Parathyroid adenoma (tissue), 2 donors: ENCODE measurements at regions not wholly inside any gene's neighbourhood (a gene's known extent, or its start where the extent isn't known, plus 50 kb on each side); places are given as distances from the start of the nearest gene placed in this dataset.

Experiments
- H2AFZ ChIP-seq: fragments of 300-600 bp; sonication (generic); one replicate; pipeline ENCODE4 v1.7.0; 2017; ENCODE audit warnings: antibody characterized with exemption, mild to moderate bottlenecking
- H3K27ac ChIP-seq: fragments of 300-600 bp; sonication (generic); one replicate; pipeline ENCODE4 v1.7.0; 2017
- H3K27me3 ChIP-seq: fragments of 300-600 bp; sonication (generic); one replicate; pipeline ENCODE4 v1.7.0; 2017; ENCODE audit warnings: low read length; ENCODE audit not compliant: control insufficient read depth, insufficient read depth
- H3K36me3 ChIP-seq: fragments of 300-600 bp; sonication (generic); one replicate; pipeline ENCODE4 v1.7.0; 2017; ENCODE audit warnings: low read length; ENCODE audit not compliant: control insufficient read depth, insufficient read depth
- H3K4me1 ChIP-seq: fragments of 300-600 bp; sonication (generic); one replicate; pipeline ENCODE4 v1.7.0; 2017; ENCODE audit warnings: control low read depth
- H3K4me2 ChIP-seq: fragments of 300-600 bp; sonication (generic); one replicate; pipeline ENCODE4 v1.7.0; 2017; ENCODE audit warnings: low read length
- H3K4me3 ChIP-seq: fragments of 300-600 bp; sonication (generic); one replicate; pipeline ENCODE4 v1.7.0; 2017; ENCODE audit warnings: low read depth, low read length
- H3K79me2 ChIP-seq: fragments of 300-600 bp; sonication (generic); one replicate; pipeline ENCODE4 v1.7.0; 2017; ENCODE audit warnings: control low read depth
- H3K9ac ChIP-seq: fragments of 300-600 bp; sonication (generic); one replicate; pipeline ENCODE4 v1.7.0; 2017; ENCODE audit warnings: mild to moderate bottlenecking
- H3K9me3 ChIP-seq: fragments of 300-600 bp; sonication (generic); one replicate; pipeline ENCODE4 v1.7.0; 2017; ENCODE audit warnings: low read length; ENCODE audit not compliant: control insufficient read depth
- TF ChIP-seq, protein P1 (sequence below): fragments of 300-600 bp; sonication (generic); IDR thresholded peaks from one replicate; pipeline ENCODE4 v1.7.0; 2017; ENCODE audit warnings: antibody characterized with exemption, mild to moderate bottlenecking
- donor health status: primary hyperparathyroidism.

DNA sequence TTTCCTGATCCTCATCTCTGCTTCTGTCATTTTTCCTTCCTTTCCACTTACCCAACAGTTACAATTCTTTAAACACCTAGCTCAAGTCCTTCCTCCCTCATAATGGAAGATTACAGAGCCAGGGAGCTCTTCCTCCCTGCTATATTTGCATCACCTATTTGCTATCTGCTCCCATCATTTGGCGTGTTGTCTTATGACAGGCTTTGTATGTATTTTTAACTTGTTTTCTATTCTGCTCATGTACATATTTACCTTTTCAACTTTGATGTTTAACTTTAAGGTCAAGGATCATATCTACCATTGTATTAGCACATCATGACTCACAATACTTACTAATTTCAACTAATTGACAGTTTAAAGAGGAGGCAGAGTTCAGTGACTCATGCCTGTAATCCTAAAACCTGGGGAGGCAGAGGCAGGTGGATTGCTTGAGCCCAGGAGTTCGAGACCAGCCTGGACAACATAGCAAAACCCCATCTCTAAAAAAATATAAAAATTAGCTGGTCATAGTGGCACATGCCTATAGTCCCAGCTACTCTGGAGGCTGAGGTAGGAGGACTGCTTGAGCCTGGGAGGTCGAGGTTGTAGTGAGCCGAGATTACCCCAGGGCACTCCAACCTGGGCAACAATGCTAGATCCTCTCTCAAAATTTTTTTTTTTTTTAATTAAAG, 92.5 kb upstream of the FOXN2 start:
- no peak overlapping the region for H3K4me2 ChIP-seq
- H3K79me2 ChIP-seq: no peaks in the 10 kb centered on the region
- no peaks in the 10 kb centered on the region for H3K27me3 ChIP-seq
- no peaks in the 10 kb centered on the region for H3K9me3 ChIP-seq
- TF ChIP-seq, protein P1, sequence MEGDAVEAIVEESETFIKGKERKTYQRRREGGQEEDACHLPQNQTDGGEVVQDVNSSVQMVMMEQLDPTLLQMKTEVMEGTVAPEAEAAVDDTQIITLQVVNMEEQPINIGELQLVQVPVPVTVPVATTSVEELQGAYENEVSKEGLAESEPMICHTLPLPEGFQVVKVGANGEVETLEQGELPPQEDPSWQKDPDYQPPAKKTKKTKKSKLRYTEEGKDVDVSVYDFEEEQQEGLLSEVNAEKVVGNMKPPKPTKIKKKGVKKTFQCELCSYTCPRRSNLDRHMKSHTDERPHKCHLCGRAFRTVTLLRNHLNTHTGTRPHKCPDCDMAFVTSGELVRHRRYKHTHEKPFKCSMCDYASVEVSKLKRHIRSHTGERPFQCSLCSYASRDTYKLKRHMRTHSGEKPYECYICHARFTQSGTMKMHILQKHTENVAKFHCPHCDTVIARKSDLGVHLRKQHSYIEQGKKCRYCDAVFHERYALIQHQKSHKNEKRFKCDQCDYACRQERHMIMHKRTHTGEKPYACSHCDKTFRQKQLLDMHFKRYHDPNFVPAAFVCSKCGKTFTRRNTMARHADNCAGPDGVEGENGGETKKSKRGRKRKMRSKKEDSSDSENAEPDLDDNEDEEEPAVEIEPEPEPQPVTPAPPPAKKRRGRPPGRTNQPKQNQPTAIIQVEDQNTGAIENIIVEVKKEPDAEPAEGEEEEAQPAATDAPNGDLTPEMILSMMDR: no peak
- H3K27ac ChIP-seq: no peak overlapping the region
- no peak overlapping the region for H2AFZ ChIP-seq
- no peak overlapping the region for H3K9ac ChIP-seq
- no peaks in the 10 kb centered on the region for H3K4me1 ChIP-seq
- H3K4me3 ChIP-seq: no peak overlapping the region
- no peaks in the 10 kb centered on the region for H3K36me3 ChIP-seq

DNA sequence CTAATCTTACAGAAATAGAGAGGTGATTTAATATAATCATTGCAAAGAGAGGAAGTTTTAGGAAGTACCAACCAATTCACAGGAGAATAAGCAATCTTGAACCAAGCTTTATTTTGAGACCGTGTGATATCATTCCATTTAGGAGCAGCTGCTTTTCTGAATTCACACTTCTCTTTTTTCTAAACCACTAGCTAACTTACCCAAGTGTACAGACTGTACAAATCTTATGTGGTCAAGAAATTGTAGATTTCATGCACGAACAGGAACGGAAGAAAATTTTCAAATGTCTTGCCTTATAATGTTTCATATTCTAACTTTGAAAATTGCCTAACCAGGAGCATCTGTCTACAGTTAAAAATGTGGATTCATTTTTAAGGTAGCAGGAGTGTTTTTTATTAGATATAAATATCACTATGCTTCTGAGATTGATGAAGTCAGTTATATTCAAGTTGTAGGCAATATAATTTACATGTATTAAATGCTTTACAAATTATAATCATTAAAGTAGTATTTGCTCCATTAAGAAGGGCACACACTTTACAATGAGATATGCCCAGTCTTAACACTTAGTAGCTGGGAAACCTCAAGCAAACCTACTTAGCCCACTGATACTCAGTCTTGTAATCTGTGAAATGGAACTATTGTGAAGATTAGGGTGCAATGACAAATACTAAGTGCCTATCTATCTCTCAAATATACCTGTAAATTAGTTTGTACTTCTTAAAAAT, 86.7 kb upstream of the FOXN2 start:
- Histone ChIP-seq H3K27me3 (no peaks in the 10 kb centered on the region), H3K27ac (no peak overlapping the region), H3K9ac (no peak overlapping the region), H3K36me3 (no peaks in the 10 kb centered on the region), H2AFZ (no peak overlapping the region), H3K79me2 (no peaks in the 10 kb centered on the region), H3K4me2 (no peak overlapping the region), H3K4me3 (no peak overlapping the region), H3K9me3 (no peaks in the 10 kb centered on the region), H3K4me1 (no peaks in the 10 kb centered on the region)
- TF ChIP-seq, protein P1: no peak

DNA sequence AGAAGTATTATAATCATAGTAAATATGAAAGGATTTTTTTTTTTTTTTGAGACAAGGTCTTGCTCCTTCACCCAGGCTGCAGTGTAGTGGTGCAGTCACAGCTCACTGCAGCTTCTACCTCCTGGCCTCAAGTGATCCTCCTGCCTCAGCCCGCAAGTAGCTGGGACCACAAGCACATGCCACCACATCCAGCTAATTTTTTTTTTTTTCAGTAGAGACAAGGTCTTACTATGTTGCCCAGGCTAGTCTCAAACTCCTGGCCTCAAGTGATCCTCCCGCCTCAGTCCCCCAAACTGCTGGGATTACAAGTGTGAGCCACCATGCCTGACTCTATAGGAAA, 86.2 kb upstream of the FOXN2 start:
- Histone ChIP-seq H3K27ac (no peak overlapping the region), H3K4me2 (no peak overlapping the region), H2AFZ (no peak overlapping the region), H3K4me1 (no peaks in the 10 kb centered on the region), H3K36me3 (no peaks in the 10 kb centered on the region), H3K9ac (no peak overlapping the region), H3K9me3 (no peaks in the 10 kb centered on the region), H3K4me3 (no peak overlapping the region), H3K27me3 (no peaks in the 10 kb centered on the region), H3K79me2 (no peaks in the 10 kb centered on the region)
- TF ChIP-seq, protein P1: no peak

DNA sequence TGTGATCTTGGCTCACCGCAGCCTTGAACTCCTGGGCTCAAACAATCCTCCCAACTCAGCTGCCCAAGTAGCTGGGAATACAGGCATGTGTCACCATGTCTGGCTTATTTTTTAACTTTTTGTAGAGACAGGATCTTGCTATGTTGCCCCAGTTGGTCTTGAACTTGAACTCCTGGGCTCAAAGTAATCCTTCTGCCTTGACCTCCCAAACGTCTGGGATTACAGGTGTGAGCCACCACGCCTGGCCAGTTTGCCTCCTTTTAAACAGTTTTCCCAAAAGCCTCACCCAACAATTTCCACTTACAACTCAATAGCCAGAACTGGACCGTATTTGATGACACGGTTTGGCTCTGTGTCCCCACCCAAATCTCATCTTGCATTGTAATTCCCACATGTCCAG, 85.4 kb upstream of the FOXN2 start:
- H3K27ac ChIP-seq: no peak overlapping the region
- H3K27me3 ChIP-seq: no peaks in the 10 kb centered on the region
- TF ChIP-seq, protein P1: no peak
- no peaks in the 10 kb centered on the region for H3K36me3 ChIP-seq
- no peaks in the 10 kb centered on the region for H3K9me3 ChIP-seq
- no peak overlapping the region for H3K4me2 ChIP-seq
- no peak overlapping the region for H3K9ac ChIP-seq
- no peaks in the 10 kb centered on the region for H3K4me1 ChIP-seq
- no peaks in the 10 kb centered on the region for H3K79me2 ChIP-seq
- H3K4me3 ChIP-seq: no peak overlapping the region
- H2AFZ ChIP-seq: no peak overlapping the region

GRCh38 chr2:48230834-48231233, 83.6 kb upstream of the FOXN2 start:
- TF ChIP-seq, protein P1: no peak
- Histone ChIP-seq H3K27ac (no peak overlapping the region), H3K4me2 (no peak overlapping the region), H3K4me1 (no peaks in the 10 kb centered on the region), H3K79me2 (no peaks in the 10 kb centered on the region), H3K4me3 (no peak overlapping the region), H2AFZ (no peak overlapping the region), H3K9ac (no peak overlapping the region), H3K36me3 (no peaks in the 10 kb centered on the region), H3K9me3 (no peaks in the 10 kb centered on the region), H3K27me3 (no peaks in the 10 kb centered on the region)
